ENCODE measurements at regions not wholly inside any gene's neighbourhood (a gene's known extent, or its start where the extent isn't known, plus 50 kb on each side); places are given as distances from the start of the nearest gene placed in this dataset.

- DNase-seq: no peak
Observed at GRCh38 chr15:93176065-93176464, 87.1 kb upstream of the RGMA start.

DNA sequence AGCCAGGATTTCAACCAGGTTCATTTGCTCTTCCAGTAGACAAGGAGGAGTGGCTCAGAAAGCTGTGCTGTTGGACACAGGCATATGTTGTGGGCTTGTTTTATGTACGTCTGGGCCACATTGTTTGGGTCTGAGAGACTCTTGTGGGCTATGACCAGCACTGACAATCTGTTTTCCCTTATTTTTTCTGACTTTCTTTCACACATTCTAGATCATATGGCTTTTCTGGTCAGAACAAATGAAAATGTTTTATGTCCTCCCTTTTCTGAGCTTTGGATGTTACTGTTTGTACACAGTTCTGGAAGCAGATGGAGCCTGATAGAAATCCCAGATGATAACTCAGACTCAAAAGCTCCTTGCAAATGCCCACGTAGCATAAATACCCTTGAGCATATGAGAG lies 85.8 kb upstream of the RGMA start:
- no peak for DNase-seq

DNA sequence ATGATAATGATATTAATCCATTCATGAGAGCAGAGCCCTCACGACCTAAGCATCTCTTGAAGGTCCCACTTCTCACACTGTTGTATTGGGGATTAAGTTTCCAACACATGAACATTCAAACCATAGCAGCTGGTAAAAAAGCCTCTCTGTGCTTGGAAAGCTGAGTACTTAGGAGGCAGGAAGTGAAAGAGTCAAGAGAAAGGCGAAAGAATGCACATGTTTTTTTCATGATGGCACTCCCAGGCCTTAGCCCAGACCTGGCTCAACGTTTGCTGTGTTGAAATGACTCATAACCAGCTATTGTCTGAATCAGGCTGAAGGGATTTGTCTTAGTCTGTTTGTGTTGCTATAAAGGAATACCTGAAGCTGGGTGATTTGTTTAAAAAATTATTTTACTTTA lies 84.4 kb upstream of the RGMA start:
- DNase-seq: no peak

GRCh38 chr15:93171476-93171875 lies 82.5 kb upstream of the RGMA start:
- no peak for DNase-seq

- DNase-seq: no peak
Observed at GRCh38 chr15:93170329-93170728, 81.3 kb upstream of the RGMA start.

GRCh38 chr15:93168910-93169309 lies 79.9 kb upstream of the RGMA start:
- no peak for DNase-seq

- no peak for DNase-seq
Observed at GRCh38 chr15:93167291-93167690, 78.3 kb upstream of the RGMA start.

DNA sequence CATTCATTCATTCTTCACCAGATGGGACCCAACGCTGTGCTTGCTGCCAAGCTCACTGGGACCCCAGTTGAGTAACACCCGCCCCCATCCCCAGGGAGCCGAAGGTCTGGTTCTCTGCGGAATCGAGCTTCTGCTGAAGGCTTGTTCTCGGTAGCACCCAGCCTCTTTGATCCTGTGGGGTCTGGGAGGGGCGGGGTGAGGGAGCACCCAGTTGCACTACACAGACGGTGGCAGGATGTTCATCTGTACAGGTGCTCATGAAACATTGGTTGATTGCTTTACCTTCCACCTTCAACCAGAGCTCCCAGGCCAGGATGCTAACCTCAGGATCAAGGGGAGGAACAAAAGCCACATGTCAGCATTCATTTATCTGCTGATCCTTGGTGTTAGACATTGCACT lies 77.7 kb upstream of the RGMA start:
- DNase-seq: no peak

DNA sequence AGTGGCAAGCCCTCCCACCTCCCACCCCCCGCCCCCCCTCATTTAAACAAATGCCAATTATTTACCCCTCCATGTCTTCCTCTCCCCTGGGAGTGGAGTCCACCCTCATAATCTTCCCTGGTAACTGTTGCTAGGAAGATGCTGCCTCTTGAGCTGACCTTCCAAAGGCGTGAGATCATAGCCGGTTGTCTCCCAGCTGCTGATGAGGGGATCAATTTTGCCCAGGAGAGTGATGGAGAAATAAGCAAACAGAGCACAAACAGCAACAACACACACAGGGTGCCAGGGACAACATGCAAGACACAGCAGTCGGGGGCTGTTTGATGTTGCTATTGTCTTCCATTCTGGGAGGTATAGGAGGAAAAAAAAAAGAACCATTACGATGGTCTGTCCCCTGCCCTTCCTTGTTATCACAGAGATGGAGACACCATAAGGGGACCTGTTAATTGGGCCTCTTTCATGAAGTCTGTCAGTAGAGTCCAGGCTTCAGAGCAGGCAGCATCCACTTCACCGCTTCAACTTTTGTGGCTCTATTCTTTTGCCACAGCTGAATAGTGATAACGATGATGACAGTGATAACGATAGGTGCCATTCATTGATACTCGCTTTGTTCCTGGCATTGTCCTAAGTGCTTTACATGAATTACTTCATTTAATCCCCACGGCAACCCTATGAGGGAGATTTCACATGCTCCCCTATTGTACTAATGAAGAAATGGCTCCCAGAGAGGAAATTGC lies 76.9 kb upstream of the RGMA start:
- DNase-seq: no peak

- DNase-seq: no peak
Observed at GRCh38 chr15:93164409-93164808, 75.4 kb upstream of the RGMA start.

GRCh38 chr15:93162560-93162959 lies 73.5 kb upstream of the RGMA start:
- DNase-seq: no peak

DNA sequence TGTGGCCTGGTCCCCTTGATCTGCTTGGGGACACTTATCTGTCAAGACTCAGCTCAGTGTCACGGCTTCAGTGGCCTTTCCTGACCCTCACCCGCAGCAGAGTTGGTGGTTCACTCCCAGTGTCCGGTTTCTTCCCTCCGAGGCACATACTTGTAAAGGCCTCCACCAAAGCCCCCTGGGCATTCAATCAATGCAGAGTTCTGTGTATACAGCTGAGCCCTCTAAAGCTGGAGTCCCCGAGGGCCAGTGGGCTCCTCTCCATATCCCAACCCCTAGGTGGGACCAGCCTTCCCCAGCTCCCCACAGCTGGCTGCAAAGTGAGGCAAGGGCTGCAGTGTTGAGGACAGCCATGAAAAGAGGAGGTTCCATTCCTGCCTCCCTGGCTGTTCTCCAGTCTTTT lies 70.9 kb upstream of the RGMA start:
- DNase-seq: no peak

DNA sequence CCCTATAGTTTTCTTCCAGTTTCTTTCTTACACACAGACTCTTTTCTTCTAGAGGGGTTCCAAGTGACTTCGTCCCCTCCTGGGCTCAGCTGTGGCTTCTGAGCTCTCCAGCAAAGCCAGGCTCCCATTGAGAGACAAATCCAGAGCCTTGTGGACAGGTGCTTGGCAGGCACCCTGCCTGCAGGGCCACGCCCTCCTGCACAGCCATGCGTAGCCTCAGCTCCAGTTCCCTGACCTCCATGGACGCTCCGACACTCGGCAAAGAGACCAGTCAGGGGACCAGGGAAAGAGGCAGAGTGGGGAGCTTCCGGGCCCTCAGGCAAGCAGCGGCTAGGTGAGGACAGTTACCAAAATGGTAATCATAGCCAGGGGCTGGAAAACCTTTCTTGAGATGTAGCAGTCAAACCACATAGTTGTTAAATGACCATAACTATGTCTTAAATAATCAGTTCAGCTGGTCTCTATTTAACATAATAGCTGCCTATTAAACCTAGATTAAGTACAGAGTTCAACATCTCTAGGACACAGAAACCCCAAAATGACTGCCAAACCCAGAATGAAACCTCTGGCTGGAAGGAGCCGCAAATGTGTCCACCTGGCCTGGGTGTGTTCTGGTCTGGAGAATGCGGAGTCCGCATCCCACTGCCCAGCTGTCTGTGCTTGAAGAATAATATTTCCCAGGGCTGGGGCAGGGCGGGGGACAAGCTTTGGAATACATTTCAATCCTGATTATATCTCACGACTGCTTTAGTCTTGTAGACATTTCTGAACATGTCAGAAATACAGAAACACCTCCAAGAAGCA lies 69.3 kb upstream of the RGMA start:
- DNase-seq: no peak

DNA sequence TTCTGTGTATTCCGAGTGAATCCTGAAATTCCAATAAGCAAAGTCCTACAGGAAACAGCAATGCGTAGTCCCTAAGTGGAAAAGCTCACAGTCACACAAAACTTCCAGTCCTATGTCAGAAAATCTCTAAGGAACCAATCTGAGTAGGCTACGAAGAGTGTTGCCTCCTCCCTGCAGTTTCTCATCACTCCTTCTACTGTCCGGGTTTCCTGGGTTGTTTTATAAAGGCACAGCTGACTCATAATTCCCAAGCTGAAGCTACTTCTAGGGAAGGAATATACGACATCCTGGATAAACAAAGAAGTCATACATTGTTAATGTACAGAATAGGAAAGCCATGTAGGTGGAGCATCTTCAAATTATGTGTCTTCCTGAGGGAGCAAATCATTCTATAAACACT lies 65.7 kb upstream of the RGMA start:
- no peak for DNase-seq

- peak in 1 of 2 experiments; percentile 13 for DNase-seq
Observed at GRCh38 chr15:93152951-93153350, 63.9 kb upstream of the RGMA start.

DNA sequence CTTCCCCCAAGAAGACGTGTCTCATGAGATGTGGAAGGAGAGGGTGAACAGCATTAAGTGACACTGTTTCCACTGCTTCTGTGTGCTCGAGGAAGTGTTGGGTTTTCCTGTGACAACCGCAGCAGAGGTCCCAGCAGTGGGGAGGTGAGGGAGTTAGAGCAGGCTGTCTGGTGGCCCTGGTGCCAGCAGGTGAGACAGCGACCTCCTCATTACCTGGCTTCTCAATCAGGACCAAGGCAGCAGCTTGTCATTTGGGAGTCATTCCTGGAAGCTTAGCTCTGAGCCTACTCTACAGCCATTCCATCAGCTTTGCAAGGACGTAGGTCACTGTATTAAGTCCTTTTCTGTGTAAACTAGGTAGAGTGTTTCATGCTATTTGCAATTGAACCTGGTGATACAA lies 63.3 kb upstream of the RGMA start:
- DNase-seq: no peak

GRCh38 chr15:93150910-93151881 lies 62.2 kb upstream of the RGMA start:
- DNase-seq: no peak

DNA sequence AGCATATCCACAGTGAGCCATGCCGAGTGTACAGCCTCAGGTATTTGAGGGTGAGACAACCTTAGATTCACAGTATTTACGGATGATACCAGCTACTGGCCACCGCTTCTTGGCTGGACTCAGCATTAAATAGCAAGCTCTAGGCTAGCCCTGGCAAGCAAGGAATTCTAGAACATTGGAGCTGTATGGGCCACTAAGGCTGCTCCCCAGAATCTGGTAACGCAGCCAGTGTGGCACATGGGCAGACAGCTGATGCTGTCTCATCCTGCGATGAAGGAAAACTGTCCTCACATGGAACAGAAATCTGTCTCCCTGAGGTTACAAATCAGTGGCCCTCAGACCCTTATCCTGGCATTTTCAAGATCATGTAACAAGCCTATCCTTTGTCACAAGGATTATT lies 57.6 kb upstream of the RGMA start:
- DNase-seq: no peak

DNA sequence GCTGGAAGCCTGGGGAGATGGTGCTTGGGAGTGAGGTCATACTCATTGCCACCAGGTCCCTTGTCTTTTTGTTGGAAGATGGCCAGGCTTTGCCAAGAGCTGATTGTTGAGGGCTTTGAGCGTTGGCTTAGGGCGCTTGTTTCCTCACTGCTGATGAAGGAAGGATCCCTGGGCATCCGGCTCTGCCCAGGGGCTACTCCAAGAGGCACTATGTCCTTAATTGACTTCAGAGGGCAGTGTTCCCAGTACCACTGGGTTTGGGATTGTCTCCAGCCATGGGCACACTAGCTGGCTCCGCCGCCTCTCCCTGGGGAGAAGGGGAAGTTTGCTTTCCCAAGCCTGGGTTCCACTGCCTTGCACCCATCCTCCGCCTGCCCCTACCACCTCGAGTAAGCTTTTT lies 57.2 kb upstream of the RGMA start:
- no peak for DNase-seq

DNA sequence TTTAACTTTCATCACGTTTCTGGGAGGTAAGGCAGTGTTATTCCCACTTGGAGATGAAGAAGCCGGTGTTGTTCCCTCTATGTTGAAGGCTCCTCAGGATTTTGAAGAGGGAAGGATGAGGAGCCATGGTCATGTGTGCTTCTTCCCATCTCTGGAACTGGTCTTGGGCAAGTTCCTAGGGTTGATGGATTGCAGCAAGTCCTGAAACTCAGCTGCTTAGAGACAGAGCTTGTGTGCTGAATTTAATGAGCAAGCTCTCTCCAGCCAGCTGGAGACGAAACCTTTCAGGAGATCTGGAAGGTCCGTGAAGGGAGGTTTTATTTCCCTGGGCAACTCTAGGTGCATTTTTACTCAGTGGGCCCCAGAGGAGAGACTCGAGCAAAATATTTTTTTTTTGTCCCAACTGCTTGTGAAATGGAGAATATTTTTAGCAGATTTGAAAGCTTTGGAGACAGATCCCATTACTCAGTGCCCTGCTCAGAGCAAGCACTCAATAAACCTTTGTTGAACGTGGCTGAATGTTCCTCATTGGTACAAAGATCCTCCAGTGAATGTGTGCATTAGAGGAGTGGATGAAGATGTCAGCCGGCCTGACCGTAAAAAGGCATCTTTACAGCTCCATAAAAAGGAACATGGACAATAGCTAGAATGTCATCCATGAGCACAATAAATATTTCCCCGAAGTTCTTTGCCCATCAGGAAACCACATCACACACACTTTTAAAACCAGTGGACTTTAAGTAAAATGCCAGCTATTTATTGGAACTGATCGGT lies 55.6 kb upstream of the RGMA start:
- no peak for DNase-seq

DNA sequence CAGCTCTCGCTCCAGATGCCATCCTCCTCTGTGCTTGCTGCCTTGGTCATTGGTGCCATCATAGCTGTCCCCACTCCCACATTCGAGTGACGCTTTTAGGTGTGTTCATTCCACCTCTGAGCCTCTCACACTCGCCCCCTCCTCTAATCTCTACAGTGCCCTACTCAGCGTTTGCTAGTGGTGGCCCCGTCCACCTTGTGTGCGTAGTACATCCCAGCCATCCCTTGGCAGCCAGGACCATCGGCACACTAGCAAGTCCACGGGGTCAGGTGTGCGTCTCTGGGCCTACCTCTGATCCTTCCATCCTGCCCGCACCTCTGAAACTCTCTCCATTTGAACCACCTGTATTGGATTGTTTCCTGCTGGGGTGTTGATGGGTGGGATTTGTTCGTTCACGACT lies 54.2 kb upstream of the RGMA start:
- DNase-seq: no peak

DNA sequence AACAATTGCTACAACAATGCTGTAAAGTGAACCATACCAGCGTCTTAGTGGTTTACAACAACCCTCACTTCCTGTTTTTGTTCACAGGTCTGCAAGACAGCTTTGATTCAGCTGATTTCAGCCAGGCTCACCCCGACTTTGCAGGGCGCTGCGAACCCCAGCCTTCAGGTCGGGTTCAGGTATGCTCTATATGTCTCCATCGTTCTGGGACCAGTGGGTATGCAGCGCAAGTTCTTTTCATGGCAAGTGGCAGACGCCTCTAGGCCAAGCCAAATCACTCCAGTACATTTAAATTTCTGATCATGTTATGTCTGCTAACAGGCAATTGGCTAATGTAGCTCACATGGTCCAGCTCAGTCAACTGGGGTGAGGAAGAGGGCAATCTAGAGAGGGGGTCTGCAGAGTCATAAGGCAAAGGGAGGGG lies 52.4 kb upstream of the RGMA start:
- DNase-seq: no peak

GRCh38 chr15:93139436-93139835 lies 50.4 kb upstream of the RGMA start:
- no peak for DNase-seq
